ENCODE measurements at regions not wholly inside any gene's neighbourhood (a gene's known extent, or its start where the extent isn't known, plus 50 kb on each side); places are given as distances from the start of the nearest gene placed in this dataset.
"Not testable (repeated sequence)": the region's sequence is repeated elsewhere in the genome, so short reads cannot be mapped to it uniquely, and the experiment has no call there.

- Histone ChIP-seq H3K9me3 (ENCODE audit: control insufficient read depth, low read length) (no peaks in the 10 kb centered on the region), H3K27me3 (ENCODE audit: control insufficient read depth, insufficient read depth) (no peaks in the 10 kb centered on the region), H3K27ac (ENCODE audit: low read length) (no peak overlapping the region), H3K4me1 (ENCODE audit: control insufficient read depth, insufficient read depth, low read length) (peaks cover 5% of the 10 kb centered on the region), H3K4me3 (ENCODE audit: low read length) (no peak overlapping the region)
- ATAC-seq = no peak
- intact Hi-C loops (cut with DNase I) = loop anchor here in 1 of 4 donors (10.0 kb wide), 1 partner anchor 57 kb away; the partner anchor contains the start of gene GPC1
- WGBS = 80% methylated on average over 10 of the region's 10 CpGs
- peak in 1 of 3 donors; percentile 10 for DNase-seq
These were observed 58.1 kb upstream of the GPC1 start for GRCh38 chr2:240377366-240377765.

GRCh38 chr2:240379089-240379636 lies 56.3 kb upstream of the GPC1 start:
- 77% methylated on average over 9 of the region's 9 CpGs for WGBS
- Histone ChIP-seq H3K4me3 (ENCODE audit: low read length) (no peak overlapping the region), H3K9me3 (ENCODE audit: control insufficient read depth, low read length) (no peaks in the 10 kb centered on the region), H3K27ac (ENCODE audit: low read length) (no peak overlapping the region), H3K27me3 (ENCODE audit: control insufficient read depth, insufficient read depth) (no peaks in the 10 kb centered on the region), H3K4me1 (ENCODE audit: control insufficient read depth, insufficient read depth, low read length) (peaks cover 1% of the 10 kb centered on the region)
- DNase-seq = peak in 1 of 3 donors; percentile 19
- intact Hi-C loops (cut with DNase I) = loop anchor here in 1 of 4 donors (10.0 kb wide), 1 partner anchor 56 kb away; the partner anchor contains the start of gene GPC1
- no peak for ATAC-seq

GRCh38 chr2:240383099-240383758 lies 52.2 kb upstream of the GPC1 start:
- ATAC-seq (no peak), DNase-seq (peak in 1 of 3 donors; percentile 52)
- Histone ChIP-seq H3K27me3 (ENCODE audit: control insufficient read depth, insufficient read depth) (no peaks in the 10 kb centered on the region), H3K27ac (ENCODE audit: low read length) (no peak overlapping the region), H3K4me3 (ENCODE audit: low read length) (no peak overlapping the region), H3K9me3 (ENCODE audit: control insufficient read depth, low read length) (no peaks in the 10 kb centered on the region), H3K4me1 (ENCODE audit: control insufficient read depth, insufficient read depth, low read length) (no peaks in the 10 kb centered on the region)
- 81% methylated on average over 17 of the region's 17 CpGs for WGBS
- intact Hi-C loops (cut with DNase I) = no loop called here

- H3K4me3 ChIP-seq (ENCODE audit: low read length) = no peak overlapping the region
- 88% methylated on average over 29 of the region's 29 CpGs for WGBS
- ATAC-seq = no peak
- H3K27ac ChIP-seq (ENCODE audit: low read length) = no peak overlapping the region
- intact Hi-C loops (cut with DNase I) = no loop called here
- no peaks in the 10 kb centered on the region for H3K27me3 ChIP-seq (ENCODE audit: control insufficient read depth, insufficient read depth)
- H3K9me3 ChIP-seq (ENCODE audit: control insufficient read depth, low read length) = no peaks in the 10 kb centered on the region
- DNase-seq = peak in 1 of 3 donors; percentile 46
- H3K4me1 ChIP-seq (ENCODE audit: control insufficient read depth, insufficient read depth, low read length) = no peaks in the 10 kb centered on the region
These were observed 51.4 kb upstream of the GPC1 start for GRCh38 chr2:240383871-240384700.

GRCh38 chr2:240384711-240385450 lies 50.6 kb upstream of the GPC1 start:
- peak in 1 of 3 donors; percentile 41 for DNase-seq
- intact Hi-C loops (cut with DNase I) = no loop called here
- Histone ChIP-seq H3K4me1 (ENCODE audit: control insufficient read depth, insufficient read depth, low read length) (no peaks in the 10 kb centered on the region), H3K27me3 (ENCODE audit: control insufficient read depth, insufficient read depth) (no peaks in the 10 kb centered on the region), H3K27ac (ENCODE audit: low read length) (no peak overlapping the region), H3K9me3 (ENCODE audit: control insufficient read depth, low read length) (no peaks in the 10 kb centered on the region), H3K4me3 (ENCODE audit: low read length) (no peak overlapping the region)
- ATAC-seq = no peak
- 82% methylated on average over 15 of the region's 15 CpGs for WGBS

- H3K27me3 ChIP-seq (ENCODE audit: control insufficient read depth, insufficient read depth); H3K4me3 ChIP-seq (ENCODE audit: low read length); H3K4me1 ChIP-seq (ENCODE audit: control insufficient read depth, insufficient read depth, low read length); H3K9me3 ChIP-seq (ENCODE audit: control insufficient read depth, low read length); ATAC-seq; H3K27ac ChIP-seq (ENCODE audit: low read length); intact Hi-C loops (cut with DNase I): not testable (repeated sequence)
- 90% methylated on average over 3 of the region's 3 CpGs for WGBS
- DNase-seq = peak; percentile 12 to 57 (median 54)
These were observed 49.9 kb upstream of the GPC1 start for GRCh38 chr2:240385451-240386161.

Data from right cardiac atrium (tissue), 5 donors.